Dendritic cell treated with granulocyte-macrophage colony-stimulating factor and Interleukin-4, amounts not matched to agents 40 ng/mL and 50 ng/mL, for 4 days (primary cell): ENCODE measurements at regions not wholly inside any gene's neighbourhood (a gene's known extent, or its start where the extent isn't known, plus 50 kb on each side); places are given as distances from the start of the nearest gene placed in this dataset.

ENCODE experiments used
- H3K27ac Mint-ChIP-seq: one replicate; pipeline ENCODE4 v1.8.0; 2022; ENCODE audit warnings: mild to moderate bottlenecking, mixed read lengths
- H3K27me3 Mint-ChIP-seq: one replicate; pipeline ENCODE4 v1.8.0; 2022; ENCODE audit warnings: mild to moderate bottlenecking, mixed read lengths
- H3K36me3 Mint-ChIP-seq: one replicate; pipeline ENCODE4 v1.8.0; 2022; ENCODE audit warnings: low read depth, mixed read lengths
- H3K4me1 Mint-ChIP-seq: one replicate; pipeline ENCODE4 v1.8.0; 2022; ENCODE audit warnings: low read depth, mixed read lengths
- H3K4me3 Mint-ChIP-seq: one replicate; pipeline ENCODE4 v1.8.0; 2022; ENCODE audit warnings: mild to moderate bottlenecking, moderate library complexity, mixed read lengths
- H3K9me3 Mint-ChIP-seq: one replicate; pipeline ENCODE4 v1.8.0; 2022; ENCODE audit warnings: mixed read lengths
- intact Hi-C: fragments of 100-400 bp; cut with micrococcal nuclease; formaldehyde crosslinking; loops from one replicate; pipeline ENCODE4 v1.15.0; 2022

- Mint-ChIP-seq H3K27ac (no peak overlapping the region), H3K9me3 (no peaks in the 10 kb centered on the region), H3K4me1 (no peaks in the 10 kb centered on the region), H3K4me3 (no peak overlapping the region), H3K36me3 (no peaks in the 10 kb centered on the region), H3K27me3 (peaks cover 18% of the 10 kb centered on the region)
- intact Hi-C loops: no loop called here
Measured at GRCh38 chr1:56170784-56171320, 408.5 kb downstream of the PLPP3 start.

- intact Hi-C loops: no loop called here
- Mint-ChIP-seq H3K4me3 (no peak overlapping the region), H3K36me3 (no peaks in the 10 kb centered on the region), H3K9me3 (no peaks in the 10 kb centered on the region), H3K4me1 (no peaks in the 10 kb centered on the region), H3K27ac (no peak overlapping the region), H3K27me3 (peaks cover 18% of the 10 kb centered on the region)
Measured at GRCh38 chr1:56169856-56170255, 409.5 kb downstream of the PLPP3 start.

GRCh38 chr1:56168176-56168575, 411.2 kb downstream of the PLPP3 start:
- no peak overlapping the region for H3K4me3 Mint-ChIP-seq
- no peak overlapping the region for H3K27ac Mint-ChIP-seq
- no peaks in the 10 kb centered on the region for H3K9me3 Mint-ChIP-seq
- H3K27me3 Mint-ChIP-seq: peaks cover 23% of the 10 kb centered on the region
- H3K4me1 Mint-ChIP-seq: no peaks in the 10 kb centered on the region
- H3K36me3 Mint-ChIP-seq: no peaks in the 10 kb centered on the region
- intact Hi-C loops: no loop called here

- H3K27ac Mint-ChIP-seq: no peak overlapping the region
- peaks cover 23% of the 10 kb centered on the region for H3K27me3 Mint-ChIP-seq
- intact Hi-C loops: no loop called here
- H3K4me3 Mint-ChIP-seq: no peak overlapping the region
- H3K9me3 Mint-ChIP-seq: no peaks in the 10 kb centered on the region
- no peaks in the 10 kb centered on the region for H3K4me1 Mint-ChIP-seq
- no peaks in the 10 kb centered on the region for H3K36me3 Mint-ChIP-seq
Measured at GRCh38 chr1:56167596-56167995, 411.8 kb downstream of the PLPP3 start.

GRCh38 chr1:56160773-56161315, 418.5 kb downstream of the PLPP3 start:
- no peak overlapping the region for H3K4me3 Mint-ChIP-seq
- no peaks in the 10 kb centered on the region for H3K4me1 Mint-ChIP-seq
- H3K36me3 Mint-ChIP-seq: no peaks in the 10 kb centered on the region
- no peaks in the 10 kb centered on the region for H3K9me3 Mint-ChIP-seq
- H3K27ac Mint-ChIP-seq: no peak overlapping the region
- intact Hi-C loops: no loop called here
- H3K27me3 Mint-ChIP-seq: peaks cover 17% of the 10 kb centered on the region

DNA sequence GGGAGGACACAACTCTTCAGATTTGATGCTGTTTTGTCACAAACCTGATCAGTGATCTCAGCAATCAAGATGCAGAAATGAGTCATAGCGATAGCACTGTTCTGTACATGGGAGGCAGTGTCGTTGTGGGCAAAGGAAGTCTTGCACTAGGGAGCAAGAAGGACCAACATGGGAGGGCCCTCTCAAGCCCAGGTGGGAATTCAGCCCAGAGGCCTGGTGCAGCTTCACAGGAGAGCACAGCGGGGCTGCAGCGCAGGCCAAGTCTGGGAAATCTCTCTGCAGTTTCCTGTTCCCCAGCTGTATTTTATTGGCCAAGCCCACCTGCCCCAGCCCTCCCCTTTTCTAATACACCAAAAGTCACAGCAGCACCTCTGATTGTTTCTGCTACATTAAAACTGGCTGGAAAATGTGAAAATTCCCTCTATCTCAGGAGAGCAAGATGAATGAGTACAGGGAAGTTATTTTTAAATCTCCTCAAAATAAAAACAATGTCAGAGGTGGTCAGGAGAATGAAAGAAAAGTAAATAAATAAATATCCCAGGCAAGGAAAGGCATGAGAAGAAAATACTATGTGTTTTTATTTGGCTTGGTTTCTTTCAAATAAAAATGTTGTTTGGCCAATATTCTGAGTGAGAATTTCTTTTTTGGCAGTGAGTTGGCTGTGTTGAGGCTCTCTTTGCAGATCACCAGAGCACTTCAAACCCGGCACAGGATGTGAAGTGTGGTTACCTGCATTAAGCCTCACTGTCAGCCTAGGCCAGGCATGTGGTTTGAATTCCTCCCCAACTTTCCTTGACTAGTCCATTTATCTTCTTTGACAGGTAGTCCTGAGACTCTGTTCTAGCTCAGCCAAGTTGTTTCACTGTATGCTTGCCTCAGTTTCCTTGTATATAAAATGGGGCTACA, 422.1 kb downstream of the PLPP3 start:
- H3K9me3 Mint-ChIP-seq: no peaks in the 10 kb centered on the region
- H3K27me3 Mint-ChIP-seq: peaks cover 21% of the 10 kb centered on the region
- H3K36me3 Mint-ChIP-seq: no peaks in the 10 kb centered on the region
- no peaks in the 10 kb centered on the region for H3K4me1 Mint-ChIP-seq
- intact Hi-C loops: loop anchor here (10.0 kb wide), 1 partner anchor 58 kb away; no protein-coding TSS in a partner anchor
- no peak overlapping the region for H3K4me3 Mint-ChIP-seq
- no peak overlapping the region for H3K27ac Mint-ChIP-seq

DNA sequence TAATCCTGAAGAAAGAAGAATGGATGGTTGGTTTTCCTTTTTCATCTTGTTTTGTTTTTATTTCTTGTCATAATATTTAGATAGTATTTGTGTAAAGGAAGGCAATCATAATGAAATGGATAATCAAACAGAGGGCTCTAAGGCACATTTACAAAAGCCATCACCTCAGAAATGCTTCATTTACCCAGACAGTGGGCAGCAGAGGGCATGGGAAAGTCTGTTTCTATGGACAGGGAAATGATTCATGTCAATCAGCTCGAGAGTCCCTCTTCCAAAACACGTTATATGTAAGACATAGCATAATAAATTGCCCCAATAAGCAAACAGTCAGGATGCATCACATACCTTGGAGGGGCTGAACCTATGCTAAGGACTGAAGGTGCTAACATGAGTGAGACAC, 426.1 kb downstream of the PLPP3 start:
- H3K27me3 Mint-ChIP-seq: peaks cover 23% of the 10 kb centered on the region
- intact Hi-C loops: loop anchor here (10.0 kb wide), 1 partner anchor 62 kb away; no protein-coding TSS in a partner anchor
- H3K9me3 Mint-ChIP-seq: no peaks in the 10 kb centered on the region
- H3K36me3 Mint-ChIP-seq: no peaks in the 10 kb centered on the region
- H3K4me3 Mint-ChIP-seq: no peak overlapping the region
- H3K27ac Mint-ChIP-seq: no peak overlapping the region
- no peaks in the 10 kb centered on the region for H3K4me1 Mint-ChIP-seq

DNA sequence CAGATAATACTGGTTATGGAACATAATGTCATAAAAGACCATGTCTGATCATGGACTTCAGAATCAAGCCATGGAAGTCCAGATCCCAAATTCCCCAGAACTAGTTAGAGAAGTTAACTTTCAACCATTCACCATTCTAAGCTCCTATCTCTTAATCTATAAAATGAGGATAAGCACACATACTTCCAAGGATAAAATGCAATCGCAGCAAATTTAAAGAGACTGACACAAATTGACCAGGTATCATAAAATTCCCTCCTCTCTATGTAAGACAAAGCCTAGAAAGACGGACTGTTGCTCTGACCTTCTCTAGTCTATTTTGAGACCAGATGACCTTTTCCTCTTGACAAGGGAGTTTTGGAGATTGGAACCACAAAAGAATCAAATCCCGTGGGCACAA, 426.7 kb downstream of the PLPP3 start:
- H3K27me3 Mint-ChIP-seq: peaks cover 23% of the 10 kb centered on the region
- H3K27ac Mint-ChIP-seq: no peak overlapping the region
- H3K9me3 Mint-ChIP-seq: no peaks in the 10 kb centered on the region
- no peak overlapping the region for H3K4me3 Mint-ChIP-seq
- no peaks in the 10 kb centered on the region for H3K4me1 Mint-ChIP-seq
- intact Hi-C loops: loop anchor here (10.0 kb wide), 1 partner anchor 62 kb away; no protein-coding TSS in a partner anchor
- H3K36me3 Mint-ChIP-seq: no peaks in the 10 kb centered on the region

DNA sequence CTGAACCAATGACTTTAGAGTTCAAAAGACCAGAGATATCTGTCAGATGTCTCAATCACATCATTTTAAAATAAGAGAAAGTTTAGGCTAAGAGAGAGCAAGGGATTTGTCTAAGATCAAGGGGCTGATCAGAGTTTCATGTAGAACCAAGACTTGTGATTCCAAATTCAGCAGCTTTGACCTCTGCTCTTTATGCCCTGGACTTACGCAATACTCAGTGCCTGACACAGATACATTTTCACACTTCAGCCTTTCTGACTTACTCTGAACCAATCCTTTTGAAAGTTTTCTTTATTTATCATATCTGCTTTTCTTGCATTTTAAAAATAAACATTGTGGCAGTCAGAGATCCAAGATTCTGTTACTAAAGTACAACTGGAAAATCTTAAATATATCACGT, 428.0 kb downstream of the PLPP3 start:
- intact Hi-C loops: loop anchor here (10.0 kb wide), 1 partner anchor 63 kb away; no protein-coding TSS in a partner anchor
- Mint-ChIP-seq H3K27me3 (peaks cover 23% of the 10 kb centered on the region), H3K4me3 (no peak overlapping the region), H3K4me1 (no peaks in the 10 kb centered on the region), H3K9me3 (no peaks in the 10 kb centered on the region), H3K36me3 (no peaks in the 10 kb centered on the region), H3K27ac (no peak overlapping the region)

DNA sequence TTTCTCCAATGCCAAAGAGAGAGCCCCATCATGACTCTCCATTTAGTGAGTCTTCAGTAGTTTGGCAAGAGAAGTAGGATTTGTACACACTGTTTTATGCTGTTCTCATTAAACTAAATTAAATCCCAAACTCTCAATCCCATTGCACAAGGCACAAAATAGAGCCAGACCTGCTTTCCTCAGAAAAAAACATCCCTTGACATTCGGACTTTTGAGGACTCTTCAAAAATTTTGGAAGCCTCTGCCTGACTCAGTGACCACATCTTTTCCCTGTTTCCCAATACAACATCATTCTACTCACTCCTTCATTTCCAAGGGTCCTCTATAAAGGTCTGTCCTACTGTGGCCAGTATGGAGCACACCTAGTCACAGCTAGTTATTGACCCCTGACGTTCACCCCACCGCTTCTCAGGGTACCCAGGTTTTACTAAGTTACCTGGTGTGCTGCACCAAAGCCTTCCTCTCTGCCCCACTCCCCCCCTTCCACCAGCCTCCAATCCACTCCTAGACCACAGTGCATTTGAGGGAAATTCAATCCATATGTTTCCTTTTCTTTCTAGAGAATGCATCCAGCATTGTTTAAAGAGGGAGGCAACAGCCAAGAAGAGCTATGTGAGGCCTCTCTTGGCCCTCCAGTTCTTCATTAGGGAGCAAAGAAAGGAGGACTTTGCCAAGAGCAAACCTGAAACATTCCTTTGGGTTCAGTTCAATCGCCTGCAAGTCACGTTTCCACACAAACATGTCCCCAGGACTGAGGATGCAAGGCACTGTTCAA, 428.7 kb downstream of the PLPP3 start:
- intact Hi-C loops: loop anchor here (10.0 kb wide), 1 partner anchor 64 kb away; no protein-coding TSS in a partner anchor
- H3K36me3 Mint-ChIP-seq: no peaks in the 10 kb centered on the region
- H3K27ac Mint-ChIP-seq: no peak overlapping the region
- no peak overlapping the region for H3K4me3 Mint-ChIP-seq
- no peaks in the 10 kb centered on the region for H3K4me1 Mint-ChIP-seq
- H3K9me3 Mint-ChIP-seq: no peaks in the 10 kb centered on the region
- H3K27me3 Mint-ChIP-seq: peaks cover 24% of the 10 kb centered on the region

- Mint-ChIP-seq H3K9me3 (no peaks in the 10 kb centered on the region), H3K27me3 (peaks cover 25% of the 10 kb centered on the region), H3K4me1 (no peaks in the 10 kb centered on the region), H3K4me3 (no peak overlapping the region), H3K36me3 (no peaks in the 10 kb centered on the region), H3K27ac (no peak overlapping the region)
- intact Hi-C loops: loop anchor here (10.0 kb wide), 1 partner anchor 65 kb away; no protein-coding TSS in a partner anchor
Measured at GRCh38 chr1:56149761-56150160, 429.6 kb downstream of the PLPP3 start.

- Mint-ChIP-seq H3K4me3 (no peak overlapping the region), H3K36me3 (no peaks in the 10 kb centered on the region), H3K27ac (no peak overlapping the region), H3K4me1 (no peaks in the 10 kb centered on the region), H3K9me3 (no peaks in the 10 kb centered on the region), H3K27me3 (peaks cover 29% of the 10 kb centered on the region)
- intact Hi-C loops: no loop called here
Measured at GRCh38 chr1:56148326-56149193, 430.8 kb downstream of the PLPP3 start.

DNA sequence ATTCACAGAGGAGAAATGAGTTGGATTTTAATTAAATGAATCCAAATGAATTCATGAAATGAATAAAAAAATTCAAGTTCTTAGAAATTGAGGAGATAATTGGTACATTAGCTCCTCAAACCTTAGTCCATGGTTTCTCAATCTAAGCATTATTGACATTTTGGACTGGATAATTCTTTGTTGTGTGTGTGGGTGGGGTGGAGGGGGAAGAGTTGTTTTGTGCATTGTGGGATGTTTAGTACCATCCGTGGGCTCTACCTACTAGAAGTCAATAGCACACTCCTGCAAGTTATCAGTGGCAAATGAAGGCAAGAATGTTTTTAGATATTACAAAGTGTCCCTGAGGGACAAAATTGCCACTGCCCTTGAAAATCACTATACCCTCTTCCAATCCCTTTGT, 431.9 kb downstream of the PLPP3 start:
- intact Hi-C loops: no loop called here
- Mint-ChIP-seq H3K27me3 (peaks cover 25% of the 10 kb centered on the region), H3K4me3 (no peak overlapping the region), H3K9me3 (no peaks in the 10 kb centered on the region), H3K4me1 (no peaks in the 10 kb centered on the region), H3K36me3 (no peaks in the 10 kb centered on the region), H3K27ac (no peak overlapping the region)
